Loucy (cell line): ENCODE measurements at regions not wholly inside any gene's neighbourhood (a gene's known extent, or its start where the extent isn't known, plus 50 kb on each side); places are given as distances from the start of the nearest gene placed in this dataset.

Experiments used
- EZH2phosphoT487 ChIP-seq: fragments of 200-600 bp; IDR thresholded peaks from 2 replicates; pipeline ENCODE4 v1.6.1; 2018; ENCODE audit warnings: antibody characterized with exemption, mild to moderate bottlenecking, moderate library complexity, borderline replicate concordance
- TF ChIP-seq, protein P1 (sequence below): fragments of 200-600 bp; sonication (generic); conservative IDR thresholded peaks from 2 replicates; pipeline ENCODE4 v1.5.1; 2014; ENCODE audit warnings: mild to moderate bottlenecking, antibody characterized with exemption, low read length

DNA sequence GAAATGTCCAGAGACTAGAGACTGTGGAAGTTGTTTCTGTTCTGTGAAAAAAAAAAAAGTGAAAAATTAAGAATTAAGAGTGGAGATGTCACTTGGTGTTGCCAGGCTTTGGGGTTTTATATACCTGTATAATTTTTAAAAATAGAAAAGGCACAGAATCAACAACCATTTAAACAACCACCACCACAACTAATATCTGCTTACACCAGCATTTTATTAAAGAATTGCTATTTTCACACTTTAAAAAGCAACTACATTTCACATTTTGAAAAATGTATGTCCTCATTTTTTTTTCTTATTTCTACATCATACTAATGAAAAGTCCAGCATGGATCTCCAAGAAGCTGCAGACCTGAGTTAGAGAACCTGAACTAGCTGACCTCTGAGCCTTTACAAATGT is 167.5 kb upstream of the DTNA start:
- TF ChIP-seq, protein P1, sequence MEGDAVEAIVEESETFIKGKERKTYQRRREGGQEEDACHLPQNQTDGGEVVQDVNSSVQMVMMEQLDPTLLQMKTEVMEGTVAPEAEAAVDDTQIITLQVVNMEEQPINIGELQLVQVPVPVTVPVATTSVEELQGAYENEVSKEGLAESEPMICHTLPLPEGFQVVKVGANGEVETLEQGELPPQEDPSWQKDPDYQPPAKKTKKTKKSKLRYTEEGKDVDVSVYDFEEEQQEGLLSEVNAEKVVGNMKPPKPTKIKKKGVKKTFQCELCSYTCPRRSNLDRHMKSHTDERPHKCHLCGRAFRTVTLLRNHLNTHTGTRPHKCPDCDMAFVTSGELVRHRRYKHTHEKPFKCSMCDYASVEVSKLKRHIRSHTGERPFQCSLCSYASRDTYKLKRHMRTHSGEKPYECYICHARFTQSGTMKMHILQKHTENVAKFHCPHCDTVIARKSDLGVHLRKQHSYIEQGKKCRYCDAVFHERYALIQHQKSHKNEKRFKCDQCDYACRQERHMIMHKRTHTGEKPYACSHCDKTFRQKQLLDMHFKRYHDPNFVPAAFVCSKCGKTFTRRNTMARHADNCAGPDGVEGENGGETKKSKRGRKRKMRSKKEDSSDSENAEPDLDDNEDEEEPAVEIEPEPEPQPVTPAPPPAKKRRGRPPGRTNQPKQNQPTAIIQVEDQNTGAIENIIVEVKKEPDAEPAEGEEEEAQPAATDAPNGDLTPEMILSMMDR = no peak
- TF ChIP-seq EZH2phosphoT487 = no peak
